Liver (tissue), 8 donors: ENCODE measurements at regions not wholly inside any gene's neighbourhood (a gene's known extent, or its start where the extent isn't known, plus 50 kb on each side); places are given as distances from the start of the nearest gene placed in this dataset.
A peak's percentile ranks its signal among the peaks of the same experiment; 100 is the strongest.

ENCODE experiments used
- DNase-seq: peaks from one replicate; pipeline ENCODE4 v3.0.0-alpha.2; 2017; ENCODE audit warnings: low spot score
- H3K27ac ChIP-seq, 2 donors: one replicate each; pipeline ENCODE4 v1.7.0; 2013; ENCODE audit warnings: inconsistent platforms in 2 of 2, low read length in 2 of 2, control low read depth in 1 of 2, low read depth in 1 of 2, mild to moderate bottlenecking in 1 of 2
- H3K27me3 ChIP-seq, 4 donors: one replicate each; pipeline versions ENCODE4 v1.6.1 to v1.7.0; 2013; ENCODE audit warnings: low read length in 3 of 4, inconsistent platforms in 1 of 4, mild to moderate bottlenecking in 1 of 4, moderate library complexity in 1 of 4; ENCODE audit not compliant: control insufficient read depth in 4 of 4, insufficient read depth in 4 of 4
- H3K36me3 ChIP-seq, 4 donors: one replicate each; pipeline versions ENCODE4 v1.6.1 to v1.7.0; 2013; ENCODE audit warnings: low read length in 3 of 4, mild to moderate bottlenecking in 3 of 4, low read depth in 1 of 4, moderate library complexity in 1 of 4; ENCODE audit not compliant: control insufficient read depth in 4 of 4, insufficient read depth in 3 of 4
- H3K4me1 ChIP-seq, 4 donors: one replicate each; pipeline versions ENCODE4 v1.6.1 to v1.7.0; 2013; ENCODE audit warnings: low read length in 3 of 4, mild to moderate bottlenecking in 3 of 4, moderate library complexity in 1 of 4; ENCODE audit not compliant: control insufficient read depth in 4 of 4, insufficient read depth in 4 of 4
- H3K4me3 ChIP-seq, 3 donors: one replicate each; pipeline versions ENCODE4 v1.6.1 to v1.7.0; 2013; ENCODE audit warnings: low read length in 3 of 3, control low read depth in 1 of 3, low read depth in 1 of 3, mild to moderate bottlenecking in 1 of 3
- H3K9ac ChIP-seq, 2 donors: one replicate each; pipeline ENCODE4 v1.7.0; 2013; ENCODE audit warnings: low read length in 2 of 2, mild to moderate bottlenecking in 2 of 2, moderate library complexity in 2 of 2, control low read depth in 1 of 2, low read depth in 1 of 2
- H3K9me3 ChIP-seq, 4 donors: one replicate each; pipeline versions ENCODE4 v1.6.1 to v1.7.0; 2013; ENCODE audit warnings: low read length in 3 of 4; ENCODE audit not compliant: control insufficient read depth in 4 of 4
- CTCF ChIP-seq: fragments of 150-350 bp; IDR thresholded peaks from 2 replicates; pipeline ENCODE4 v1.5.1; 2017; ENCODE audit warnings: improper control_type of control experiment, low read depth, low read length; ENCODE audit not compliant: missing input control
- FOXA1 ChIP-seq: IDR thresholded peaks from 2 replicates; pipeline ENCODE4 v1.6.1; 2016; ENCODE audit warnings: antibody characterized with exemption
- FOXA2 ChIP-seq: IDR thresholded peaks from 2 replicates; pipeline ENCODE4 v1.6.1; 2016; ENCODE audit warnings: antibody characterized with exemption
- JUND ChIP-seq, 2 donors: IDR thresholded peaks; 2 replicates each; pipeline ENCODE4 v1.6.1; 2016; ENCODE audit warnings: antibody characterized with exemption in 2 of 2
- NR2F2 ChIP-seq: IDR thresholded peaks from 2 replicates; pipeline ENCODE4 v1.6.1; 2016; ENCODE audit warnings: antibody characterized with exemption
- RAD21 ChIP-seq, 2 donors: IDR thresholded peaks; 2 replicates each; pipeline ENCODE4 v1.6.1; 2016; ENCODE audit warnings: antibody characterized with exemption in 2 of 2, mild to moderate bottlenecking in 2 of 2
- RXRA ChIP-seq, 2 donors: IDR thresholded peaks; 2 replicates each; pipeline ENCODE4 v1.6.1; 2017 to 2018; ENCODE audit warnings: antibody characterized with exemption in 2 of 2, mild to moderate bottlenecking in 1 of 2
- SP1 ChIP-seq: IDR thresholded peaks from 2 replicates; pipeline ENCODE4 v1.6.1; 2018; ENCODE audit warnings: antibody characterized with exemption, mild to moderate bottlenecking
- ZBTB33 ChIP-seq: IDR thresholded peaks from 2 replicates; pipeline ENCODE4 v1.6.1; 2016; ENCODE audit warnings: antibody characterized with exemption
- WGBS: extraction: QIAGEN DNeasy Blood & Tissue Kit; methylation state at CpG from one replicate; pipeline ENCODE4 v1.1.7; 2013; 5-methylcytosine and 5-hydroxymethylcytosine counted together
- TF ChIP-seq, protein P1 (sequence below): IDR thresholded peaks from 2 replicates; pipeline ENCODE4 v1.6.1; 2016; ENCODE audit warnings: antibody characterized with exemption, mild to moderate bottlenecking
- donor health status: healthy.
- donor health status: healthy.
- donor health status: healthy.
- donor health status: healthy.
- donor health status: healthy.

GRCh38 chr12:4037747-4038312 lies 164.6 kb upstream of the PARP11 start:
- WGBS: 21% methylated on average over 4 of the region's 4 CpGs
- no peaks in the 10 kb centered on the region for H3K9me3 ChIP-seq
- no peaks in the 10 kb centered on the region for H3K4me1 ChIP-seq
- H3K27me3 ChIP-seq: no peaks in the 10 kb centered on the region
- H3K36me3 ChIP-seq: no peaks in the 10 kb centered on the region
- TF ChIP-seq RAD21 (IDR thresholded peaks at IDR 0.05) (peak; percentile 89 to 90), FOXA2 (no peak), CTCF (peak; percentile 82)
- H3K27ac ChIP-seq: no peak overlapping the region
- DNase-seq: no peak
- H3K9ac ChIP-seq: no peak overlapping the region
- H3K4me3 ChIP-seq: no peak overlapping the region

GRCh38 chr12:4036671-4037271 lies 163.6 kb upstream of the PARP11 start:
- TF ChIP-seq RAD21 (IDR thresholded peaks at IDR 0.05) (no peak), SP1 (no peak), NR2F2 (no peak), JUND (IDR thresholded peaks at IDR 0.05) (no peak), ZBTB33 (no peak), RXRA (IDR thresholded peaks at IDR 0.05) (no peak), FOXA1 (no peak)
- TF ChIP-seq, protein P1, sequence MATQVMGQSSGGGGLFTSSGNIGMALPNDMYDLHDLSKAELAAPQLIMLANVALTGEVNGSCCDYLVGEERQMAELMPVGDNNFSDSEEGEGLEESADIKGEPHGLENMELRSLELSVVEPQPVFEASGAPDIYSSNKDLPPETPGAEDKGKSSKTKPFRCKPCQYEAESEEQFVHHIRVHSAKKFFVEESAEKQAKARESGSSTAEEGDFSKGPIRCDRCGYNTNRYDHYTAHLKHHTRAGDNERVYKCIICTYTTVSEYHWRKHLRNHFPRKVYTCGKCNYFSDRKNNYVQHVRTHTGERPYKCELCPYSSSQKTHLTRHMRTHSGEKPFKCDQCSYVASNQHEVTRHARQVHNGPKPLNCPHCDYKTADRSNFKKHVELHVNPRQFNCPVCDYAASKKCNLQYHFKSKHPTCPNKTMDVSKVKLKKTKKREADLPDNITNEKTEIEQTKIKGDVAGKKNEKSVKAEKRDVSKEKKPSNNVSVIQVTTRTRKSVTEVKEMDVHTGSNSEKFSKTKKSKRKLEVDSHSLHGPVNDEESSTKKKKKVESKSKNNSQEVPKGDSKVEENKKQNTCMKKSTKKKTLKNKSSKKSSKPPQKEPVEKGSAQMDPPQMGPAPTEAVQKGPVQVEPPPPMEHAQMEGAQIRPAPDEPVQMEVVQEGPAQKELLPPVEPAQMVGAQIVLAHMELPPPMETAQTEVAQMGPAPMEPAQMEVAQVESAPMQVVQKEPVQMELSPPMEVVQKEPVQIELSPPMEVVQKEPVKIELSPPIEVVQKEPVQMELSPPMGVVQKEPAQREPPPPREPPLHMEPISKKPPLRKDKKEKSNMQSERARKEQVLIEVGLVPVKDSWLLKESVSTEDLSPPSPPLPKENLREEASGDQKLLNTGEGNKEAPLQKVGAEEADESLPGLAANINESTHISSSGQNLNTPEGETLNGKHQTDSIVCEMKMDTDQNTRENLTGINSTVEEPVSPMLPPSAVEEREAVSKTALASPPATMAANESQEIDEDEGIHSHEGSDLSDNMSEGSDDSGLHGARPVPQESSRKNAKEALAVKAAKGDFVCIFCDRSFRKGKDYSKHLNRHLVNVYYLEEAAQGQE: no peak
- H3K9me3 ChIP-seq: no peaks in the 10 kb centered on the region
- no peak overlapping the region for H3K27ac ChIP-seq
- H3K36me3 ChIP-seq: no peaks in the 10 kb centered on the region
- no peak overlapping the region for H3K4me3 ChIP-seq
- H3K9ac ChIP-seq: no peak overlapping the region
- DNase-seq: no peak
- no peaks in the 10 kb centered on the region for H3K27me3 ChIP-seq
- 84% methylated on average over 9 of the region's 9 CpGs for WGBS
- peaks cover 0 to 1% (median under 1%) of the 10 kb centered on the region in 4 donors for H3K4me1 ChIP-seq
